ENCODE measurements at regions not wholly inside any gene's neighbourhood (a gene's known extent, or its start where the extent isn't known, plus 50 kb on each side); places are given as distances from the start of the nearest gene placed in this dataset.

GRCh38 chr7:106776618-106777347 is 88.3 kb upstream of the PIK3CG start:
- DNase-seq = no peak

- DNase-seq = no peak
Measured at GRCh38 chr7:106777674-106778299, 87.3 kb upstream of the PIK3CG start.

- DNase-seq = no peak
Measured at GRCh38 chr7:106778656-106779250, 86.3 kb upstream of the PIK3CG start.

- DNase-seq = no peak
Measured at GRCh38 chr7:106779877-106780276, 85.2 kb upstream of the PIK3CG start.

- no peak for DNase-seq
Measured at GRCh38 chr7:106781007-106781406, 84.1 kb upstream of the PIK3CG start.

- DNase-seq = no peak
Measured at GRCh38 chr7:106781828-106782544, 83.1 kb upstream of the PIK3CG start.

GRCh38 chr7:106783286-106783685 is 81.8 kb upstream of the PIK3CG start:
- no peak for DNase-seq

GRCh38 chr7:106788637-106789036 is 76.4 kb upstream of the PIK3CG start:
- DNase-seq = no peak

GRCh38 chr7:106791526-106791925 is 73.6 kb upstream of the PIK3CG start:
- no peak for DNase-seq

GRCh38 chr7:106792233-106792926 is 72.7 kb upstream of the PIK3CG start:
- no peak for DNase-seq

- DNase-seq = peak; percentile 16
Measured at GRCh38 chr7:106793015-106793975, 71.8 kb upstream of the PIK3CG start.

- no peak for DNase-seq
Measured at GRCh38 chr7:106794276-106795083, 70.6 kb upstream of the PIK3CG start.

GRCh38 chr7:106795084-106795876 is 69.8 kb upstream of the PIK3CG start:
- DNase-seq = no peak

GRCh38 chr7:106795877-106796231 is 69.2 kb upstream of the PIK3CG start:
- no peak for DNase-seq

- DNase-seq = no peak
Measured at GRCh38 chr7:106797937-106798336, 67.1 kb upstream of the PIK3CG start.

- no peak for DNase-seq
Measured at GRCh38 chr7:106802589-106802988, 62.5 kb upstream of the PIK3CG start.

- DNase-seq = no peak
Measured at GRCh38 chr7:106806556-106806955, 58.5 kb upstream of the PIK3CG start.

GRCh38 chr7:106807474-106807873 is 57.6 kb upstream of the PIK3CG start:
- DNase-seq = no peak

GRCh38 chr7:106808967-106809635 is 56.0 kb upstream of the PIK3CG start:
- DNase-seq = no peak

- DNase-seq = no peak
Measured at GRCh38 chr7:106811472-106811871, 53.6 kb upstream of the PIK3CG start.
